ENCODE measurements at regions not wholly inside any gene's neighbourhood (a gene's known extent, or its start where the extent isn't known, plus 50 kb on each side); places are given as distances from the start of the nearest gene placed in this dataset.

DNA sequence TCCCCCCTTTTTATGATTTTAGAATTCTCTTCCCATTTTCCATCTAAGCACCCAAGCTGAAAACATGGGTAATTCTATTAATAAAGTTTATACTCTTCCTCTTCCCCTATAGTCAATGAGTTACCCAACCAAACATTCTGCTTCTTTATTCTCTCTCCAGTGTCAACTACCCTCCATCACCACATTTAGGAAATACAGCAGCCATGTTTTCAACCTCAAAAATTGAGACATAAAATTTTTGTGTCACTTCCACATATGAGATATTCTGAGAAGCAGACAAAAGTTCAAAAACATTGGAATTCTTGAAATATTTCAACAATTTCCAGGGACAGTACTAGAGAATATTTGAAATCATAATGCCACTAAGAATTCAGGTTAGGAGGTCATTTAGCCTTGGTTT is 64.8 kb upstream of the ATP1A1 start (continued):
- TF ChIP-seq, protein P1, sequence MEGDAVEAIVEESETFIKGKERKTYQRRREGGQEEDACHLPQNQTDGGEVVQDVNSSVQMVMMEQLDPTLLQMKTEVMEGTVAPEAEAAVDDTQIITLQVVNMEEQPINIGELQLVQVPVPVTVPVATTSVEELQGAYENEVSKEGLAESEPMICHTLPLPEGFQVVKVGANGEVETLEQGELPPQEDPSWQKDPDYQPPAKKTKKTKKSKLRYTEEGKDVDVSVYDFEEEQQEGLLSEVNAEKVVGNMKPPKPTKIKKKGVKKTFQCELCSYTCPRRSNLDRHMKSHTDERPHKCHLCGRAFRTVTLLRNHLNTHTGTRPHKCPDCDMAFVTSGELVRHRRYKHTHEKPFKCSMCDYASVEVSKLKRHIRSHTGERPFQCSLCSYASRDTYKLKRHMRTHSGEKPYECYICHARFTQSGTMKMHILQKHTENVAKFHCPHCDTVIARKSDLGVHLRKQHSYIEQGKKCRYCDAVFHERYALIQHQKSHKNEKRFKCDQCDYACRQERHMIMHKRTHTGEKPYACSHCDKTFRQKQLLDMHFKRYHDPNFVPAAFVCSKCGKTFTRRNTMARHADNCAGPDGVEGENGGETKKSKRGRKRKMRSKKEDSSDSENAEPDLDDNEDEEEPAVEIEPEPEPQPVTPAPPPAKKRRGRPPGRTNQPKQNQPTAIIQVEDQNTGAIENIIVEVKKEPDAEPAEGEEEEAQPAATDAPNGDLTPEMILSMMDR (conservative IDR thresholded peaks at IDR 0.05; ENCODE audit: low read depth in 2 of 2), result no peak
- TF ChIP-seq, protein P2, sequence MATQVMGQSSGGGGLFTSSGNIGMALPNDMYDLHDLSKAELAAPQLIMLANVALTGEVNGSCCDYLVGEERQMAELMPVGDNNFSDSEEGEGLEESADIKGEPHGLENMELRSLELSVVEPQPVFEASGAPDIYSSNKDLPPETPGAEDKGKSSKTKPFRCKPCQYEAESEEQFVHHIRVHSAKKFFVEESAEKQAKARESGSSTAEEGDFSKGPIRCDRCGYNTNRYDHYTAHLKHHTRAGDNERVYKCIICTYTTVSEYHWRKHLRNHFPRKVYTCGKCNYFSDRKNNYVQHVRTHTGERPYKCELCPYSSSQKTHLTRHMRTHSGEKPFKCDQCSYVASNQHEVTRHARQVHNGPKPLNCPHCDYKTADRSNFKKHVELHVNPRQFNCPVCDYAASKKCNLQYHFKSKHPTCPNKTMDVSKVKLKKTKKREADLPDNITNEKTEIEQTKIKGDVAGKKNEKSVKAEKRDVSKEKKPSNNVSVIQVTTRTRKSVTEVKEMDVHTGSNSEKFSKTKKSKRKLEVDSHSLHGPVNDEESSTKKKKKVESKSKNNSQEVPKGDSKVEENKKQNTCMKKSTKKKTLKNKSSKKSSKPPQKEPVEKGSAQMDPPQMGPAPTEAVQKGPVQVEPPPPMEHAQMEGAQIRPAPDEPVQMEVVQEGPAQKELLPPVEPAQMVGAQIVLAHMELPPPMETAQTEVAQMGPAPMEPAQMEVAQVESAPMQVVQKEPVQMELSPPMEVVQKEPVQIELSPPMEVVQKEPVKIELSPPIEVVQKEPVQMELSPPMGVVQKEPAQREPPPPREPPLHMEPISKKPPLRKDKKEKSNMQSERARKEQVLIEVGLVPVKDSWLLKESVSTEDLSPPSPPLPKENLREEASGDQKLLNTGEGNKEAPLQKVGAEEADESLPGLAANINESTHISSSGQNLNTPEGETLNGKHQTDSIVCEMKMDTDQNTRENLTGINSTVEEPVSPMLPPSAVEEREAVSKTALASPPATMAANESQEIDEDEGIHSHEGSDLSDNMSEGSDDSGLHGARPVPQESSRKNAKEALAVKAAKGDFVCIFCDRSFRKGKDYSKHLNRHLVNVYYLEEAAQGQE (IDR thresholded peaks at IDR 0.05; ENCODE audit: unreplicated experiment), result no peak
- TF ChIP-seq CREB1 (CRISPR knock-in tag; IDR thresholded peaks at IDR 0.05; ENCODE audit: low read depth) (no peak), EZH2phosphoT487 (IDR thresholded peaks at IDR 0.05; ENCODE audit: unreplicated experiment) (no peak)

DNA sequence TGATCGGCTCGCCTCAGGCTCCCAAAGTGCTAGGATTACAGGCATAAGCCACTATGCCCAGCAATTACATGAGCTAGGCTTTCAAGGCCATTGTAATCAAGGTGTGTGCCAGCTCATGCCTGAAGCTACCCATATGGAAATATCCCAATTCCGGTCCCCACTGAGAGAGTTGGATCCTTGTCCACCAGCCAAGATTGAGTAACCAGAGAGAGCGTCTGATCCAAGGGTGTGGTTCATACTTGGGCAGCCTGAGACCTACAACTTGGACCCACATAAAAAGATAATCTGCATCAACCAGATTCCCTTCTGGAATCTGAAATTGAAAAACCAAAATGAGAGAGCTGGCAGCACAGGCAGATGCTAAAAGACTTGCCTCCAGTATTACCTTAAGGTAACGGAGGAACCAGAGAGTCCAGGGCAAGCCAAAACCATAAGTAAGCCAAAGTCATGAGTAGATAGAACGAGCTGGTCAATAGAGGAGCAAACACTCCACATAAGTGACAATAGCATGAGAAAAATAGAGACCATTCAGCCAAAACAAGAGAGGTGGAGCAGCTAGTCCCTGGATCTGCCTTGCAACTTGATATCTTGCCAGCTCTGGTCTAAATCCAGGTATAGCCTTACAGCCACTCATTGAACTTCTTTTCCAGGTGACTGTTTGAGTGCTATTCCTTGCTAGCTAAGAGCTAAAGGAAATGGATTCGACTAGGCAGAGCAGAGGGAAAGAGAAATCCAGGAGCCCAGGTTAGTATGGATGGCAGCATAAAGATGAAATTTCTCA is 63.8 kb upstream of the ATP1A1 start:
- Mint-ChIP-seq H3K9me3 (no peaks in the 10 kb centered on the region), H3K4me1 (peaks cover 21% of the 10 kb centered on the region), H3K27me3 (ENCODE audit: insufficient read depth, low read depth, poor library complexity) (no peaks in the 10 kb centered on the region), H3K27ac (no peak overlapping the region), H3K4me3 (no peak overlapping the region), H3K36me3 (ENCODE audit: low read depth) (no peaks in the 10 kb centered on the region)
- Histone ChIP-seq H2AFZ (no peak overlapping the region), H3K27ac (ENCODE audit: low read depth) (no peak overlapping the region), H3K4me2 (no peak overlapping the region), H3K4me3 (no peak overlapping the region), H4K20me1 (replicated peaks; ENCODE audit: insufficient read depth) (no peaks in the 10 kb centered on the region), H3F3A (replicated peaks; ENCODE audit: low read depth) (no peaks in the 10 kb centered on the region), H3K36me3 (ENCODE audit: insufficient read depth) (no peaks in the 10 kb centered on the region), H3K4me1 (ENCODE audit: insufficient read depth) (peaks cover 12% of the 10 kb centered on the region), H3K9me2 (ENCODE audit: insufficient read depth) (peaks cover 10% of the 10 kb centered on the region; the same call in 1 of the 2 replicates), H3K27me3 (ENCODE audit: insufficient read depth) (no peaks in the 10 kb centered on the region), H3K79me2 (replicated peaks; ENCODE audit: insufficient read depth) (no peaks in the 10 kb centered on the region)
- DNase-seq (ENCODE audit: low spot score) (no peak), ATAC-seq (no peak)
- TF ChIP-seq EZH2 (IDR thresholded peaks at IDR 0.05; ENCODE audit: low read depth, unreplicated experiment), result no peak
- no peak for TF ChIP-seq EZH2phosphoT487 (IDR thresholded peaks at IDR 0.05; ENCODE audit: unreplicated experiment)
- TF ChIP-seq NANOG (IDR thresholded peaks at IDR 0.05; ENCODE audit: borderline replicate concordance), result no peak
- TF ChIP-seq JUNB (IDR thresholded peaks at IDR 0.05; ENCODE audit: unreplicated experiment), result no peak
- TF ChIP-seq ZNF331 (CRISPR knock-in tag; IDR thresholded peaks at IDR 0.05; ENCODE audit: low read depth), result no peak
- TF ChIP-seq, protein P3, sequence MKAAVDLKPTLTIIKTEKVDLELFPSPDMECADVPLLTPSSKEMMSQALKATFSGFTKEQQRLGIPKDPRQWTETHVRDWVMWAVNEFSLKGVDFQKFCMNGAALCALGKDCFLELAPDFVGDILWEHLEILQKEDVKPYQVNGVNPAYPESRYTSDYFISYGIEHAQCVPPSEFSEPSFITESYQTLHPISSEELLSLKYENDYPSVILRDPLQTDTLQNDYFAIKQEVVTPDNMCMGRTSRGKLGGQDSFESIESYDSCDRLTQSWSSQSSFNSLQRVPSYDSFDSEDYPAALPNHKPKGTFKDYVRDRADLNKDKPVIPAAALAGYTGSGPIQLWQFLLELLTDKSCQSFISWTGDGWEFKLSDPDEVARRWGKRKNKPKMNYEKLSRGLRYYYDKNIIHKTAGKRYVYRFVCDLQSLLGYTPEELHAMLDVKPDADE (IDR thresholded peaks at IDR 0.05), result no peak
- TF ChIP-seq POLR2AphosphoS5 (IDR thresholded peaks at IDR 0.05; ENCODE audit: low read depth), result no peak
- TF ChIP-seq, protein P1 (conservative IDR thresholded peaks at IDR 0.05; ENCODE audit: low read depth in 2 of 2), result no peak
- TF ChIP-seq ZNF114 (CRISPR knock-in tag; IDR thresholded peaks at IDR 0.05), result no peak
- TF ChIP-seq CREB1 (CRISPR knock-in tag; IDR thresholded peaks at IDR 0.05; ENCODE audit: low read depth), result no peak
